ENCODE measurements at regions not wholly inside any gene's neighbourhood (a gene's known extent, or its start where the extent isn't known, plus 50 kb on each side); places are given as distances from the start of the nearest gene placed in this dataset.

DNA sequence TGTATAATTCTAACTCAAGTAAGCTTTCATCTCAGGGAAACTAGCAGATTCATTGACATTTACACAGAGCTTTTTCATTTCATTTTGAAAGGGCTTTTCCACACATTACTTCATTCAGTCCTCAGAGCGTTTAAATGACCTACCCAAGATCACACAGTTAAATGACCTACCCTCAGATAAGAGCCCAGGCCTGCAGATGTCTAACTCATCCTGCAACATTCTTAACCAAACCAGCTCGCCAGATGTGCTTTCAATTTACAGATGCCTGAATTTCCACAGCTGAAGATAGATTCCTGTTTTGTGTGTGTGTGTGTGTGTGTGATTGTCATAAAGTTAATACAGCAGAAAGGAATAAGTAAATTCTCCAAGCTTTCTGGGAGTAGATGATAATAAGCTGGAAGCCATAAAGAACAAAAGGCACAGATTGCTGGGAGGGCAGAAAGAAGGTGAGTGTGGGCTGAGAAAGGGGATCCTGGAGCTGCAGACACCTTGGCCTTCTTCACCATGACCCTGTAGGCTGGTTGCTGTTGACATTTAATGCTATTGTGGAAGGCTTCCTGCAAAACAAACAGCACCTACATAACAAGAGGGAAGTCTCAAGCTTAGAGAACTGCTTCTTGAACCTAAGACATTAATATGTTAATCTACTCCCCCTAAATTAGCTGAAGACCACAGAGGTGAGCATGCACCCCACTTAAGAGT lies 489.7 kb upstream of the CELF2 start:
- POLR2A ChIA-PET = no interaction called here

DNA sequence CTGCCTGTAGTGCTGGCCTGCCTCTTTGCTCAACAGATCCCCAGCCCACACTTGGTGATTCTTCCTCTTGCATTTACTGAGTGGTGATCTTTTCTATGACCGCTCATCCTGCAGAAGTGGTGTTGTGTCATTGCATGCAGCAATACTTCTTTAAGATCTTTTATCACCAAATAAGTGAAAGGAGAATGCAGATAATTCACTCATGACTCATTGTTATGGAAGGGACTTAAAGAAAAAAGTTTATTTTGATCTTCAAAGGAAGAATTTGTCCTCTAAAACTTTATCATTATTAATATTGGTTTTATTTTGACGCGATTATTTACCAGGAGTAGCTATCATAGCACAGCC lies 489.1 kb upstream of the CELF2 start:
- POLR2A ChIA-PET = no interaction called here
- CTCF ChIA-PET = no interaction called here

More for the DNA sequence above, 489.7 kb upstream of the CELF2 start:
- CTCF ChIA-PET = no interaction called here

DNA sequence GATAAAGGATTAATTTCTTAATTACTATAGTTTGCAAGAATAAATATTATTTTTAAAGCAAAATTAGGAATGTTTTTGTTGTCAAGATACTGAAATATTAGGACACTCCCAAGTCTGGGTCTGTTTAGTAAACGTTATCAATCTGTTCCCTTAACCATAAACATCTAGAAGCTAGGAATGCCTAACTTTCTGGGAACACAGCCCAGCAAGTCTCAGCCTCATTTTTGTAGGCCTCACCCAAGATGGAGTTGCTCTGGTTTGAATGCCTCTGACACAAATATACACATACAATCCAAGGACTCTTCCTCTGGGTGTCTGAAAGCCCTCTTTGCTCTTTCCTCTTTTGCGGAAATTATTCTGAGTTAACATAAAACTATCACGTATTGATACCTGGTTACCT lies 487.4 kb upstream of the CELF2 start:
- POLR2A ChIA-PET = no interaction called here
- CTCF ChIA-PET = no interaction called here

DNA sequence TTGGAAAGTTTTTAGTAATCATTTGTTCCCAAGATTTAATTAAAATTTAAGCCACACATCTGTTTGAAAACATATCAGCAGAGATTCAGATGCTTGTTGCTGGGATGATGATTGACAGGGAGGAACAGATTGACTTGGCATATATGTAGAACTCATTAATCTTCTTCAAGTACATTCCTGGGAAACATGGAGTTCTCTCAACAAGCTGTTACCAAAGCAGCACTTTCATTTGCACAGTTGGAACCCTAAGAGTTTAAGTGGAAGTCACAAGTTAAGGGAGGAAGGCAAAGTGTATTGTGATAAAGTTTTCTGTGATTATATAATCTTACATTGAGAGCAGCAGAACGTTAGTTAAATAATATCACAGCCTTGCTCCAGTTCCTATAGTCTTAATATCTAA lies 485.4 kb upstream of the CELF2 start:
- POLR2A ChIA-PET = no interaction called here
- CTCF ChIA-PET = no interaction called here

DNA sequence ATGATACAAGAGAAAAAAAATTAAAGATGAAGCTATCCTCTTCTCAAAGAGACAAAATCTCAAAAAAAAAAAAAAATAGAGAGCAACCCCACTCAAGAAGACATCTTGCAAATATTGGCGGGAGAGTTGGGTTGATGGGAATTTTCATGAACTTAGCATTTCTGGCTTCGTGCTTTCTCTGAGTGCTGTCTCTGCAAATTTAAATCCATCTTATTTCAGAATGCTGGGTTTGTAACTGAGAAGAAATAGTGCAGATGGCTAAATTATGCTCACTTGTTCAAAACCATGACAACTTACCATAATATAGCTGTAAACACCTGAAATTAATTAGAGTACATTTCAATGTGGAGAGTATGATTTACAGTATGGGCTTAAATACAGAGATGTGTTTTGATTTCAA lies 484.8 kb upstream of the CELF2 start:
- ChIA-PET CTCF (interaction anchor here (0.6 kb wide), 1 partner anchor 39 kb away, joined by 3 read pairs; no protein-coding TSS in a partner anchor), POLR2A (no interaction called here)

DNA sequence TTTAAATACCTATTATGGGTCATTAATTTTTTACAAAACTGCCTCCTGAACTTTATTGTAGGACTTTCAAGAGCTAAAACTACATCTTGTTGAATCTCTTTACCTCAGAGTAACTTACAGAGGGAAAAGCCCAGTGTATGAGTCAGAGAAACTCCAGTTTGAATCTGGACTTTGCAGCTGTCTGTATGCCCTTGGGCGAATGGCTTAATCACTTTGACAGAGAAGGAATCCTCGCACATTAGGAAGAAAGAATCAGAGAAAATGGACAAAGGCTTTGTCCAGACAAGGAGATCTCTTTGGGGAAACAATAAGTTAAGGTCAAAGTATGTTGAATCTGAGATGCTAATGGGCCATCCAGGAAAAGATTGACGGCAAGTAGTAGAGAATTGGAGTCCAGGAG lies 484.2 kb upstream of the CELF2 start:
- CTCF ChIA-PET = no interaction called here
- POLR2A ChIA-PET = no interaction called here

DNA sequence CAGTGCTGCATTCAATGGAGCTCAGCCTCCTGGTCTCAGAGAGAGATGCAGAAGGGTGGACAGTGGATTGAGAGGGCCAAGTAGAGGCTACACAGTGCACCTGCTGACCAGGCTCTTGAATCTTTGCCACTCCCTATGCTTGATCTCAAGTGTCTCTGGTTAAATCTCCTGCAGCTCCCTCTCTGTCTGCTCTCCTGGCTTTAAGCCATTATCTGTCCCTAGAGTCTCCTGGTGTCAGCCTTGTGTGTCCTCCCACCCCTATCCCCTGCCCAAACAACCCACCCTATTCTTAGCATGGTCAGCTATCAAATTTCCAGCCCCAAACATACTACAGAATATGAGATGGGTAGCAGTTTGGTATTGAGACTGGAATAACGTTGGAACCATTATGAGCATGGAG lies 479.3 kb upstream of the CELF2 start:
- CTCF ChIA-PET = no interaction called here

DNA sequence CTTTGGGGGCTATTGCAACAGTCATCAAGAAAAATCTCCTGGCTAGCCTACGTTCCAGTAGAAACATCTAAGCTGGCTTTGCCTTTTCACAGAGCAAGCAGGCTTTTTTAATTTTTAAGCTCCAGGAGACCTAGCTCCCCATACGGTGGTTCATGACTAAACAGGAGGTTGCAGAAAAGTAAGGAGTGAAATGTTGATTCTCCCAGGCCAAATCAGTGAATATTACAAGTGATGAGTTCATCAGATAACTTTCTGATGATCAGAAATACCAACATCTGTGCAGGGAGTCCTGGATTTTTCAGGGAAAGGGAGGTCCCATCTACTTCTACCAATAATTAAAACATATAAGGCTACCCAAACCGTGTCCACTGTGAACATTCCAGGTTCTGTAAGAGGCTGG lies 477.3 kb upstream of the CELF2 start:
- ChIA-PET CTCF (no interaction called here), POLR2A (no interaction called here)

More for the DNA sequence above, 479.3 kb upstream of the CELF2 start:
- POLR2A ChIA-PET = no interaction called here

DNA sequence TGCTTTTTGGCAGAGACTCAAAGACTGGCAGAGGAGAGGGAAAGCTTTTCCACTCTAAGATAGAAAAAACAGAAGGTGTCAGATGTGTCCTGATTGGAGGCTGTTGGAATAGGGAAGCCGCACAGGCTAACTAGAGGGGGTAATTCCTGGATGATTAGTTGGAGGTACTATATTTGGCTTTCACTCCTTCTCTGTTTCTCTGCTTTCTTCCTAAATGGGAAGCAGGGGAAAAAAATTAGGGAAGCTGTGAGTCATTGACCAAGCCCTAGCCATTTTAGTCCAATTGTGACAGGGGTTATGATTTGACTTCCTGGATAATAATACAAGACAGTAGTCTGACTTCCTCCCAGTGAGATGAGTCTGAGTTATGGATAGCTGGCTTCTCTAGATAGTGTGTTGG lies 475.2 kb upstream of the CELF2 start:
- POLR2A ChIA-PET = no interaction called here
- CTCF ChIA-PET = no interaction called here

DNA sequence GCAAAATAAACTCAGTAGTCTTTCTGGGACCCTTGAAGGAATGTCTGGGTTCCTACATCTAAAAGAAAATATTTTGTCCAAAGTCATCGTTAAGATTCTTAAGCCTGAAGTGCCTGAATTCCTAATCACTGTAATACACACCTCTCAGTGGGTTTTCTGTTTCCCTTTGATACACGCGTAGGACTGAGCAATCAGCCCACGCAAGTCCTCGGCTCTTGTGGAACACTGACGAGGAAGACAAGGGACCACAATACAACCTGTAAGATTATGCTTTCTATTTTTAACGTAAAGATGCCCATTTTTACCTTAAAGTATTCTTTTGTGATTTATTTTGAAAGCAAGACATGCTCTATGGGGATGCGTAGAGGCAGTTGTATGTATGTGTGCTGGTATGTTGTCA lies 472.8 kb upstream of the CELF2 start:
- POLR2A ChIA-PET = no interaction called here
- CTCF ChIA-PET = no interaction called here

DNA sequence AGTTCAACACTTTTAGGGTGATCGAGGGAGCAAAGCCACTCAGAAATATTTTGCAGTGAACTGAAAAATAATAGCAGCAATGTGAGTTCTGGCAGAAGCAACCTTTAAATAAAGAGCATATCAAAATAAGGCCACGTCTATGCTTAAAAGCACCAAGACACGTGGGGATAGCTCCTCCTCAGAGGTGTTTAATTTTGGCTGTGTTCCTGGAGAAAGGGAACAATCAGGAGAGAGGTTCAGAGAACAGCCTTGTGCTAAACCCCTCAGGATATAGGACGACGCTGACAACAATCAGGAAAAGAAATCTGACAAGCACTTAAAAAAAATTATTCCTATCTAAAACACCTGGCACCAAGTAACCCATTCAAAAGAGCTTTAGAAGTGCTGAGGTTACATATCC lies 471.9 kb upstream of the CELF2 start:
- ChIA-PET POLR2A (no interaction called here), CTCF (no interaction called here)

DNA sequence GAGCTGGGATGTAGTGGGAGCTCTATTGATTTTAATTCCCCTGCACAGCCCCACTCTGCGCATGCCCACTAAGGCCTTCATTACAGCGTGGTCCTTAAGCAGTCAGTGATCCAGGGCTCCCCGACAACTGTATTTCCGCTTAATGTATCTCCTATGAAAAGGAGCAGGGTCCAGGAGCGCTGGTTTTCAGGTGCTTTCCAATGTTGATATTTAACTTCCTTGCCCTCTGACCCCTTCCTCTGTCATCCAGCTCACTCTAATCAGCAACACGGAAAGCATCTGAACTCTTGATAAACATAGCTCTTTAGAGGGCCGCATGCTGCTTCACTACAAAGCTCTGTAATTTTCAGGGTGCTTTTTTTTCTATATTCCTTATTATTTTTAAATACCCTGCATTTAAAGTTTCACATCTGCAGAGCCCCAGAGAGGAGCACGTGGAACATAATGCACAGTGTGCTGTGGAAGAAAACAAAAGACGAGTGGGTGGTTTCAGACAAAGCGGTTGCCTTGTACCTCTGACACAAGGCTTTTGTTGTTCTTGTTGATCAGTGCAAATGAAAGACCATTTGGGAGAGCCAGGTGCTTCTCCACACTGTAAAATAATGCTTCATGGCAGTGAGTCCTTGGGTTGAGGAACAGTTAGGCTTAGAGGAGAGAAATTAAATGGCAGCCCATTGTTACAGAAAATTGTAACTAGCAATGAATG lies 465.9 kb upstream of the CELF2 start:
- POLR2A ChIA-PET = no interaction called here
- CTCF ChIA-PET = no interaction called here

DNA sequence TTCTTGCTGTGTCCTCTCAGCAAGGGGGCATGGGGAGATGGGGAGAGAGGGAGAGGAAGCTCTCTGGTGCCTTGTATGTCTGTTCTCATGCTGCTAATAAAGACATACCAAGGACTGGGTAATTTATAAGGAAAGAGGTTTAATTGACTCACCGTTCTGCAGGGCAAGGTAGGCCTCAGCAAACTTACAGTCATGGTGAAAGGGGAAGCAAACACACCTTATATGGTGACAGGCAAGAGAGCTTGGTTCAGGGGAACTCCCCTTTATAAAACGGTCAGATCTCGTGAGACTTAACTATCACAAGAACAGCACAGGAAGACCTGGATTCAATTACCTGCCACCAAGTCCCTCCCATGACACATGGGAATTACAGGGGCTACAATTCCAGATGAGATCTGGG lies 464.7 kb upstream of the CELF2 start:
- ChIA-PET CTCF (no interaction called here), POLR2A (no interaction called here)

DNA sequence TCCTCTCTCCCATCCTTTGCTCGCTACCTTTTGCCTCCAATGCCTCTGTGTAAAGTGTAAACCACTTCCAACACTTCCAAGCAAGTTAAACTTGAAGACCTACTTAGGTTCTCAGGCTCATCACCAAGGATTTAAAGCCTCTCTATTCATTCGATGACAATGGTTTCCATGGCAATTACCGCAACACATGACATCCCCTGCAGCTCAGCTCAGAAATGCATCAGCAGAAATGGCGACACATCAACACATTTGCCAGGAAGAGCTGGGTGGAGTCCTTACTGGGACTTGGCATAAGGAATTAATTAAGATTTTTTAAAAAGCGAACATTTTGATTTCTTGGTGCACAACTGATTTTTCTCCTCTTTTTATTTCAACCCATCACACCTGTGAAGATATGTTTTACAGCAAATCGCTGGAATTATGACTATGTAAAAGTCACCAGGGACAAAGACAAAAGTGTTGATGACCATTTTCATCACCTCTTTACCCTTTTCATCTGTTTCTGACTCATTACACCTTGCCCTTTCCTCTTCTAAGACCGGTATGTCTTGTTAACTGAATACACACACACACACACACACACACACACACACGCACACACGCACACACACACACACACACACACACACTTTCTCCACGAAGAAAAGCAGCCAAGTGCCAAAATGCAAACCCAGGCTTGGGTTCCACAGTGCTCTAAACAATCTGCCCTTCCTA lies 453.4 kb upstream of the CELF2 start:
- ChIA-PET CTCF (no interaction called here), POLR2A (no interaction called here)

DNA sequence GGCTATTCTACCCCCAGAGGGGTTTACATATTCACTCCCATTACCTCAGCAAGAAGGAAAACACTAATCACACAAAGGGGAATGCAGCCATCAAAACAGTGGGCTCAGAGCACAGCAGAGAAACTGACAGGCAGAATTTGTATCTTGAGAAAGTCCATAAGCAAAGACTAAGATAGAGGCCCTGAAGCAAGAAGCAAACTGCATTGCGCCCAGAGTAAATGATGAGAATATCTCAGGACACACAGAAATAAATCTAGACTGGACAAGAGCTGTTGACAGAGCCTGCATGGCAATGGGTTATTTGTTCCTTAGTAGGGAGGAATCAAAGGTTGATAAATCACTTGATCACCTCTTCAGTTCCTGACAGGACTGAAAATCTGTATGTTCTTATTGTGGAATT lies 440.7 kb upstream of the CELF2 start:
- CTCF ChIA-PET = no interaction called here
- POLR2A ChIA-PET = no interaction called here

DNA sequence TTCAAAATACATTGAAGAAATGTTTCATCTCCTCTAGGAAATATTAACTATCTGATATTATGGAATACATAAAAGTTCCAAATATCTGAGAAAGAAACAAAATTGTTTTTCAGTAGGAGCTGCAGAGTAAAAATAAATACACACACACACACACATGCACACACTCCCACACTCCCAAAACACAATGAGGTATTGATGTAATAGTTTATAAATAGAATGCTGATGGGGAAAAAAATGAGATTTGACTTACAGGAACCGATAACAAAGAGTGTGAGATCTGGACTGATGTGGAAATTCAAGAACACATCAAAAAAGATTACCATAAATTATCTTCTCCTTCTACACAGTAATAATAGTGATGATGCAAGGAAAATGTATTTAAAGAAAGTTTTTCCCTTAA lies 438.0 kb upstream of the CELF2 start:
- POLR2A ChIA-PET = no interaction called here
- CTCF ChIA-PET = no interaction called here

DNA sequence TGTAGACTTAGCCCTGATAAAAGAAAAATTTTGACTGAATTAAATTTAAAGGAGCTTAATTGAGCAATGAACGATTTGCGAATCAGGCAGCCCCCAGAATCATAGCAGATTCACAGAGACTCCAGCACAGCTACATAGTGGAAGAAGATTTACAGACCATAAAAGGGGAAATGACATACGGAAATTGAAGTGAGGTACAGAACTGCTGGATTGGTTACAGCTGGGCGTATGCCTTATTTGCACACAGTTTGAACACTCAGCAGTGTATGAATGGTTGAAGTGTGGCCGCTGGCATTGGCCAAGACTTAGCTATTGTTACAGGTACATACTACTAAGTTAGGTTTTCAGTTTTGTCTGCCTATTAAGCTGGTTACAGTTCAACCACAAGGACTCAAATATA lies 433.5 kb upstream of the CELF2 start:
- CTCF ChIA-PET = no interaction called here
- POLR2A ChIA-PET = no interaction called here

DNA sequence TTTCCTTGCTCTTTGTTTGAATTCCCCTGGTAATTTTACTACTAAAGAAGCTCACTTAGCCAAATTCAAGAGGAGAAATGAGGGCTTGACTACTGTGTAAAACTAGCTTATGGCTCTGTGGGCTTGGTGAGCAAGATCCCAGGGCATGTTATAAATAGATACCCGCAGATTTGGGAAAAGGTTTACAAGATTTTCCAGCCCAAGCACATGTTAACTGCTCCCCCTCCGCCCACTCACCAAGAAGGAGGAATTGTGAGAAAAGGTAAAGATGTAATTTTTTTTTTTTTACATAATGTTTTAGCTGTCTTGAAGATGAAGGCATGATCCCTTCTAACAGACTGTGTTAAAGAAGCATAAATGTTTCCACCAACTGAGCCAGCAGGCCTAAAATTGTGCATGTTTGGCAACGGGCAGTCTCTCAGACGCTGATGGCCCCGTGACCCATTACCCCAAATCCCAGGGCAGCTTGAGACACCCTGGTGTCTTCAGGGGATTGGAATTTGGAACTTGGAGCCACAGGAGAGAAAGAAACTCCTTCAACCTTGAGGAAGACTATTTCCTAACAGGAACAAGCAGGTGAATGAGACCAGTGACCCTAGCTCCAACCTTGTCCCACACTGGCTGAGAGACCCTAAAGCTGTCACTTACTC lies 429.8 kb upstream of the CELF2 start:
- POLR2A ChIA-PET = no interaction called here
- CTCF ChIA-PET = no interaction called here

DNA sequence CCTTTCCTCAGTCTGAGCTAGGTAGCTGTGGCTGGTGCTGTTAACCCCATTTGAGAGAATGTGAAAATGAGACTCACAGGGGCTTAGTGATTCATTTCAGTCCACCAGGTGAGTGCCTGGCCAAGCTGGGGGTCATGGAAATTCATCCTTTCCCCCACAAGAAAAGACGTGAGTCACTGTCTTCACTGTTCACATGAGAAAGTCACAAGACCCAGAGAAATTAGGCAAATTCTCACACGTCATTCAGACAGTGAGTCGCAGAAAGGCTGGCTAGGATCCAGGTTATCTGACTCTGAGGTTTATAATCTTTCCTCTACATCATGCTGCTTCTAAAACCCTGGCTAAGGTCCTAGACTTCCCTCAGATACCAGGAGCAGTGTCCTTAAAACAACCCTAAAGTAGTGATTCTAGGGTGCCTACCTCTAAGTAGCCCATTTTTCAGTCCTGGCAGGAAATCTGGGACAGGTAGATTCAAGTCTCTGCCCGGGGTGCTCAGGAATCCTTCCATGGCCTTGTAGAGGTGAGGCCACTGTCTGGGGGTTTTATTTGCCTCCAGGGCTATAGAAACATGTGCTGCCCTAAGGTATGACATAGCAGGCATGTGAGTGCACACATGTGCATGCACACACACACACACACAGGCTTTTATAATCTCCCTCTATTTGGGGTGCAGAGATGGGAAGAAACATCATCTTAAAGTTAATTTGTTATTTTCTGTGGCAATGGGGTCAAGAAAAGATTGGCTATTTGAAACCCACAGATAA lies 427.9 kb upstream of the CELF2 start:
- ChIA-PET CTCF (no interaction called here), POLR2A (no interaction called here)

DNA sequence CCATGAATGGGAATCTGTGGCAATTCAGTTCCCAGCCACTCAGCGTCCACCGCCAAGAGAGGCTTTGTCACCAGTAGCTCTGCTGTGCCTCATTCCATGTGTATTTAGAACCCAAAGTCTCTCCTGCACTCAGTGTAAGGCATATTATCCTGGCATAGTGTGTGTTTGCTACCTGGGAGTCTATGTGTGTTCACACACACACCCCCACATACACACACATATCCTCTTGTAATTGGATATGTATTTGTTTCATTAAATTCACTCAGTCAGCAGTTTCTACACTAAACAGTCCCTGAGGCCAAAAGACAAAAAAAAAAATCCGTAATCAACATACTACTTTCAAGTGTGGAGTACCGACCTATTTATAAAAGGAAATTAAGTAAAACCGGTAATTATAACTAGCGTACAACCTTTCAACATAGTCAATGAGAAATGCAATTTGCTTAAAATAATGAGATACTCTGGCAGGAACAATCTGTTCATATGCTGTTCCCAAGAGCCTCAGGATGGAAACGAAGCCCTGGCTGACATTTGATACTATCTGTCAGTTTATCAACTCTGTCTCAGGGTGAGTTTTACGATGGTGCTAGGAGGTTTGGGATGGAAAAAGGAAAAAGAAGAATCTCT lies 425.8 kb upstream of the CELF2 start:
- ChIA-PET CTCF (no interaction called here), POLR2A (no interaction called here)
